Epidermal melanocyte (primary cell): ENCODE measurements at regions not wholly inside any gene's neighbourhood (a gene's known extent, or its start where the extent isn't known, plus 50 kb on each side); places are given as distances from the start of the nearest gene placed in this dataset.
A peak's percentile ranks its signal among the peaks of the same experiment; 100 is the strongest.

Source experiments
- DNase-seq: peaks from one replicate; pipeline ENCODE4 v3.0.0; 2011; ENCODE audit warnings: low spot score; ENCODE audit not compliant: insufficient read length

- DNase-seq: no peak
These were observed 219.1 kb upstream of the KLF6 start for GRCh38 chr10:4004144-4004543.

DNA sequence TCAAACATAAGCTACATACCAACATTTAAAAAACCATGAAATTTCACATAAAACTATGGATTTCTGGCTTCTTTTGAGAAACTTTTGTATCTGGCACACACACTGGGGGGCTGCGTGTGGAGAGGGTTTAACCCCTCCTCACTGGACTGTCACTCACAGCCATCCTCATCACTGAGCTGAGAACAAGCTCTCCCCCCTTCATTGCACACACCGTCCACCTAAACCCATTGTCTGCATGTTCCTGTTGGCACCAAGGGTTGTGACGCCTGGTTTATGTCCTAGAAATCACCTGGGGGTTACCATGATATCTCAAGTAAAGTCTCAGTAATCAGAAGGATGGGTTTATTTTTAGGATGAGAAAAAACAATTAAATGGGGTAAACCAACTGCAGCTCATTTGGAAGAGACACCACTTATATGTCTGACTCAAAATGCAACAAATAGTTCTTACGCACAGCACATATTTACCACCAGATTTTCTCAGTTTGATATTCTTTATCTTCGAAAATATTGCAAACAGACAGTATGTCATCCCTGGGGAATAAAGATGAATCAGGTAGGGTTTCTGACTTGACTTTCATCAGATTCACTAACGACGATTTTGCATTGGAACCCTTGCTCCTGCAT, 218.5 kb upstream of the KLF6 start:
- DNase-seq: no peak

DNA sequence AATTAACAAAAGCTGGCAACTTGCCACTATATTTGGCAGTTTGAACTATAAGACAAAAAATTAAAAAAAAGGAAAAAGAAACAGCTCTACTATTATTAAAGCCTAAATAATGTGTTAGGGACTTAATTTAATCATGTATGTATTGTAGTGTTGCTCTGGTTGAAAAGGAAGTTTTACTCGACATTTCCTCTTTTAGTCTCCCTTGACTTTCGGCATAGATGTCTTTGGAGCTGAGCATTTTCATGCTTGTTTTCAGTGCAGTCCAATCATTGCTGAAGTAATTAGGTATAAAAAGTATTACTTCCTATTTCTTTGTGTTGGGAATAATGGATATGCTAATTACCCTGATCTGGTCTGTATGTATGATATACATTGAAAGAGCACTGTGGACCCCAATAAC, 216.8 kb upstream of the KLF6 start:
- no peak for DNase-seq

DNA sequence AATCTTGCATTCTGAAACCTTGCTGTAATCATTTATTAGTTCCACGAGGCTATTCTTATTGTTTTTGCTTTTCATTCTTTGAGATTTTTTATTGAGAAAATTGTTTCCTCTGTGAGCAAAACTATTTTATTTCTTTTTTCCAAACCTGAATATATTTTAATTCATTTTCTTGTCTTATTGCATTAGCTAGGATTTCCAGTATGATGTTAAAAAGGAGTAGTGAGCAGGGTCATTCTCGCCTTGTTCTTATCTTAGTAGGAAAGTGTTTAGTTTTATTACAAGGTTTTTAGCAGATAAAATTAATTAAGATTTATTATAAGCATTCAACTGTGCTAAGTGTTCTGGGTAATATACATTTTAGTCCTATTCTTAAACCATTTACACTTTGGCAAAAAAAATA, 214.6 kb upstream of the KLF6 start:
- no peak for DNase-seq

GRCh38 chr10:3996697-3997096, 211.7 kb upstream of the KLF6 start:
- DNase-seq: no peak

GRCh38 chr10:3995302-3996210, 210.5 kb upstream of the KLF6 start:
- DNase-seq: no peak

DNA sequence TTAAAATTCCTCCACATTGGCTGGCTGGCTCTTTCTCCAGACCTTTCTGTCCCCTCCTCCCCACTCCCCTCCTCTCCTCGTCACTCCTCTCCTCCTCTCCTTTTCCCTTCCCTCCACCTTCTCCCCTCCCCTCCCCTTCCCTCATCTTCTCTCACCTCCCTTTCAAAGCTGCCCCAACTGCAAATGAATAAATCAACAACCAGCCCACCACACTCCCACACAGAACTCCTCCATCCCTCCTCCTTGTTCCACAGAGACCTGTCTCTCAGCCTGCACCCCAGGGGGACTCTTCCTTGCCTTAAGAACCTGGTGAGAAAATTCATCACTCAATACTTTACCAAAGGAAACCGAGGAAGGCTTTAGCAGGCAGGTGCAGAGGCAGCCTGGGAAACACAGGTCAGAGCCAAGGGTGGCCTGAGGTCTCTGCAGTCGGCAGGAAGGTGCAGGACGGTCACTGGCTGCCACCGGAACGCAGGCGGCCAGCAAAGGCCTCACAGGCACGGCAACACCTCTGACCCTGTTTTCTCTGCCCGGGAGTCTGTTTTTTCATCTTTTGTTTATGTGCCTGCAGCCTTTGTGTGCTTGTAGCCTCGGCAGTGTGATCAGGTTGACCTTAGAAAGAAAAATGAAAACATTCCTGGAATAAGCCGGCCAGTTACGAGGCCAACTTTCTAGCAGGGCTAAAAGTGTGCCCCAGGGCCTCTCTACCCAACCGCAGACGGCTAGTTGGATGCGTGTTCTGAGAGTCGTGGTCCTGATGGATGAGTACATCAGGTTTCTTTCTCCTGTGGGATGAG, 207.6 kb upstream of the KLF6 start:
- DNase-seq: no peak

GRCh38 chr10:3990307-3990706, 205.3 kb upstream of the KLF6 start:
- DNase-seq: no peak

- DNase-seq: peak; percentile 27
These were observed 202.3 kb upstream of the KLF6 start for GRCh38 chr10:3987143-3987974.

- DNase-seq: no peak
These were observed 201.6 kb upstream of the KLF6 start for GRCh38 chr10:3986493-3987142.

DNA sequence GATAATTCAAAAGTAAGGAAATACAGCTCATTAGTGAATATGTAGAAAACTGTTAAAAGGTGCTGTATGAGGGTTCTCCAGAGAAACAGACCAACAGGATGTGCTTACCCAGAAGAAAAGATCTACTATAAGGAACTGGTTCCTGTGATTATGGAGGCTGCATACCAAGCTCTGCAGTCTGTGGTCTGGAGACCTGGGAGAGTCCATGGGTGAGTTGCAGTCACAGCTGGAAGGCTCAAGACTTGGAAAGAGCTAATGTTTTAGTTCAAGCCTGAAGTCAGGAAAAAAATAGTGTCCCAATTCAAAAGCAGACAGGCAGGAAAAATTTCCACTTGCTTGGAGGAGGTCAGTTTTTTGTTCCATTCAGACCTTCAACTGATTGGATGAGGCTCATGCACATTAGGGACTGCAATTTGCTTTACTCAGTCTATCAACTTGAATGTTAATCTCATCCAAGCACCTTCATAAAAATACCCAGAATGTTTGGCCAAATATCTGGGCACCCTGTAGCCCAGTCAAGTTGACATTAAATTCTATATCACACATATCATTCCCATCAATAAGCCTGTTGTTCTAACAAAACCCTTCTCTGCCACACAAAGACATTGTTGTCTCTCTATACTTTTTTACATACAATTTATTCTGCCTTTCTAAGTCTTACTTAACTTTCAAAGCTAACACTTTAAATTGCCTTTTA, 197.9 kb upstream of the KLF6 start:
- DNase-seq: no peak

- DNase-seq: no peak
These were observed 196.3 kb upstream of the KLF6 start for GRCh38 chr10:3981300-3981699.

DNA sequence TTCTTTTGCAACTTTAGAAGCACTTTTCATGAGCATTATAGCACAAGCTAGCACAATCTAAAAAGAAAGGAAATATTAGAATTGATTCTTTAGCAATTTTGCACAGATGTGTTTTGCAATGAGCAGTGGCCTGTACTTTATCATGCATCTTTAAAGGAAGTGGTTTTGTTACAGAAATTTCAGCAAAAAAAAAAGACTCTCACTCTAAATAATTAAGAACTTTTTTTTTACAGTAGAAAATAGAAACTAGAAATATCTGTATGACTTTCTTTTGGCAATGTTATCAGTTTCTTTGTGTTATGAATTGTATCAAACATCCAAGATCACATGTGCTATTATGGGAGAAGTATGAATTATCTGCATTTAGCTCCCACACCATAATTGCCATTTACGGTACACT, 195.7 kb upstream of the KLF6 start:
- no peak for DNase-seq

- DNase-seq: no peak
These were observed 195.1 kb upstream of the KLF6 start for GRCh38 chr10:3980144-3980543.

DNA sequence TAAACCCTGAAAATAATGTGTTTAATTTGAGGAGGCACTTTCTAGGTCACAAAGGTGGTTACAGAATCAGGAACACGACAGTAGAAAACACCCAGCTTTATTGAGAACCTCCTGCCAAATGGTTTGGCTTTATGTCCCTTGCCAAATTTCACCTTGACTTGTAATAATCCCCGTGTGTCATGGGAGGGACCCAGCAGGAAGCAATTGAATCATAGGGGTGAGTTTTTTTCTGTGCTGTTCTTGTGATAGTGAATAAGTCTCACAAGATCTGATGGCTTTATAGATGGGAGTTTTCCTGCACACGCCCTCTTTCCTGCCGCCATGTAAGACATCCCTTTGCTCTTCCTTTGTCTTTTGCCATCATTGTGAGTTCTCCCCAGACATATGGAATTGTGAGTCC, 193.8 kb upstream of the KLF6 start:
- DNase-seq: no peak

- DNase-seq: no peak
These were observed 193.2 kb upstream of the KLF6 start for GRCh38 chr10:3978174-3978573.

- DNase-seq: no peak
These were observed 192.8 kb upstream of the KLF6 start for GRCh38 chr10:3977761-3978160.

GRCh38 chr10:3976718-3977117, 191.7 kb upstream of the KLF6 start:
- DNase-seq: no peak

DNA sequence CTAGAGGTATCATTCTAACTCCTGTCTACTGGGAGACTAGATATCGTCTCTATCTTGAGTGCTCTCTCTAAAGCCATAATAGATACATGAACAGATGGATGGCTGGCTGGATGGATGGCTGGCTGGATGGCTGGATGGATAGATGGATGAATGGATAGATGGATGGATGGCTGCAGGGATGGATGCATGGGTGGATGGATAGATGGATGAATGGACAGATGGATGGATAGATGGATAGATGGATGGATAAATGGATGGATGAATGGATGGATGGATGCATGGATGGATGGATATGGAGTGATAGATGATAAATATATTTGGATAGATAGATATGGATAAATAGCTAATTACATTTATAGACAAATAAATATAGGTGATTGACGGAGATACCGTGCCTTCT, 191.2 kb upstream of the KLF6 start:
- DNase-seq: no peak

- no peak for DNase-seq
These were observed 190.0 kb upstream of the KLF6 start for GRCh38 chr10:3975016-3975415.
